MCF 10A (cell line): ENCODE measurements at regions not wholly inside any gene's neighbourhood (a gene's known extent, or its start where the extent isn't known, plus 50 kb on each side); places are given as distances from the start of the nearest gene placed in this dataset.

Experiments
- BruUV-seq: library from RNA; stranded (reverse); fragments of 400-500 nt; replicated peaks from 2 replicates; lab custom pipeline; 2021; lab: Mats Ljungman, UMichigan
- CTCF ChIA-PET: fragments of 300-600 bp; sonication (Branson Sonifier 250); formaldehyde crosslinking; extraction: SDS; loops from one replicate; lab custom pipeline; 2021; ENCODE audit warnings: antibody characterized with exemption, inconsistent platforms; lab: Yijun Ruan, JAX
- POLR2A ChIA-PET: fragments of 300-600, 350-650 bp; sonication (Branson Sonifier 250); formaldehyde crosslinking; extraction: SDS; loops from one replicate; lab custom pipeline; 2020; ENCODE audit warnings: antibody characterized with exemption, inconsistent platforms; lab: Yijun Ruan, JAX
- DNase-seq: peaks from one replicate; pipeline ENCODE4 v3.0.0-alpha.2; 2018; ENCODE audit not compliant: unreplicated experiment
- H3K27ac Mint-ChIP-seq: one replicate; pipeline ENCODE4 v1.8.0; 2022; ENCODE audit warnings: mild to moderate bottlenecking, low read depth, mixed read lengths; ENCODE audit not compliant: unreplicated experiment
- H3K27me3 Mint-ChIP-seq: one replicate; pipeline ENCODE4 v1.8.0; 2022; ENCODE audit warnings: mixed read lengths; ENCODE audit not compliant: insufficient read depth, unreplicated experiment
- H3K36me3 Mint-ChIP-seq: one replicate; pipeline ENCODE4 v1.8.0; 2022; ENCODE audit warnings: mild to moderate bottlenecking, moderate library complexity, mixed read lengths; ENCODE audit not compliant: insufficient read depth, unreplicated experiment
- H3K4me1 Mint-ChIP-seq: one replicate; pipeline ENCODE4 v1.8.0; 2022; ENCODE audit warnings: mixed read lengths; ENCODE audit not compliant: insufficient read depth, unreplicated experiment
- H3K4me3 Mint-ChIP-seq: one replicate; pipeline ENCODE4 v1.8.0; 2022; ENCODE audit warnings: mild to moderate bottlenecking, moderate library complexity, mixed read lengths; ENCODE audit not compliant: unreplicated experiment
- H3K9me3 Mint-ChIP-seq: one replicate; pipeline ENCODE4 v1.8.0; 2022; ENCODE audit warnings: mixed read lengths; ENCODE audit not compliant: unreplicated experiment
- intact Hi-C: fragments of 100-400 bp; cut with micrococcal nuclease; formaldehyde crosslinking; loops from 2 replicates; pipeline ENCODE4 v1.14.1; 2022
- TF ChIP-seq, protein P1 (sequence below): fragments of 200-600 bp; IDR thresholded peaks from one replicate; pipeline ENCODE4 v1.8.0; 2022; ENCODE audit warnings: antibody characterized with exemption, mild to moderate bottlenecking; ENCODE audit not compliant: unreplicated experiment

DNA sequence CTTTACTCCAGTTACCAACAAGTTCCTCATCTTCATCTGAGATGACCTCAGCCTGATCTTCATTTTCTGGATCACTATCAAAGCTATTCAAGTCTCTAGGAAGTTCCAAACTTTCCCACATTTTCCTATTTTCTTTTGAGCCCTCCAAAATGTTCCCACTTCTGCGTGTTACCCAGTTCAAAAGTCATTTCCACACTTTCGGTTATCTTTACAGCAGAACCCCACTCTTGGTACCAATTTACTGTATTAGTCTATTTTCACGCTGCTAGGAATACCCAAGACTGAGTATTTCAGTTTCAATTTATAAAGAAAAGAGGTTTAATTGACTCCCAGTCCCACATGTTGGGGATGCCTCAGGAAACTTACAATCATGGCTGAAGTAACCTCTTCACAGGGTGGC is 274.3 kb downstream of the FGF9 start:
- Mint-ChIP-seq H3K36me3 (no peaks in the 10 kb centered on the region), H3K4me1 (no peaks in the 10 kb centered on the region), H3K27me3 (no peaks in the 10 kb centered on the region), H3K27ac (no peak overlapping the region), H3K4me3 (no peak overlapping the region), H3K9me3 (peaks cover 7% of the 10 kb centered on the region)
- CTCF ChIA-PET = interaction anchor here (0.6 kb wide), 1 partner anchor 304 kb away, joined by 3 read pairs; no protein-coding TSS in a partner anchor
- TF ChIP-seq, protein P1, sequence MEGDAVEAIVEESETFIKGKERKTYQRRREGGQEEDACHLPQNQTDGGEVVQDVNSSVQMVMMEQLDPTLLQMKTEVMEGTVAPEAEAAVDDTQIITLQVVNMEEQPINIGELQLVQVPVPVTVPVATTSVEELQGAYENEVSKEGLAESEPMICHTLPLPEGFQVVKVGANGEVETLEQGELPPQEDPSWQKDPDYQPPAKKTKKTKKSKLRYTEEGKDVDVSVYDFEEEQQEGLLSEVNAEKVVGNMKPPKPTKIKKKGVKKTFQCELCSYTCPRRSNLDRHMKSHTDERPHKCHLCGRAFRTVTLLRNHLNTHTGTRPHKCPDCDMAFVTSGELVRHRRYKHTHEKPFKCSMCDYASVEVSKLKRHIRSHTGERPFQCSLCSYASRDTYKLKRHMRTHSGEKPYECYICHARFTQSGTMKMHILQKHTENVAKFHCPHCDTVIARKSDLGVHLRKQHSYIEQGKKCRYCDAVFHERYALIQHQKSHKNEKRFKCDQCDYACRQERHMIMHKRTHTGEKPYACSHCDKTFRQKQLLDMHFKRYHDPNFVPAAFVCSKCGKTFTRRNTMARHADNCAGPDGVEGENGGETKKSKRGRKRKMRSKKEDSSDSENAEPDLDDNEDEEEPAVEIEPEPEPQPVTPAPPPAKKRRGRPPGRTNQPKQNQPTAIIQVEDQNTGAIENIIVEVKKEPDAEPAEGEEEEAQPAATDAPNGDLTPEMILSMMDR = no peak
- intact Hi-C loops = no loop called here
- BruUV-seq = no TSS peak
- POLR2A ChIA-PET = no interaction called here
- DNase-seq = no peak

DNA sequence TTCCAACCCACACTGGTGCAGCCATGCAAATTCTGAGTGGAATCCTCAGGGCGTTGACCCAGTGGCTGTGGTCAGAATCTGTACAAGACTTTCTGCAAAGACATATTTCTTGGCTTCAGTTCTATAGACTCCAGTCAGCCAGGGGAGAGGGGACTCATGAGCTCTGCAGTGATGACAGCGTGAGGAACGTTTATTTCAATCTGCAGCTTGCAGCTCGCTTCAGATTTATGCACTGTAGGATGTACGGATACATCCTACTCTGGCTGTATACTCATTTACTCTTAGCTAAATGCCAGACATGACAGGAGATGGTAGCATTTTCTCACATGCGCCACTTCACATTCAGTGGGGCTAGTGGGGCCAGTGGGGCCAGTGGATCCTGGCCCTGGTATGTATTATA is 276.1 kb downstream of the FGF9 start:
- no TSS peak for BruUV-seq

DNA sequence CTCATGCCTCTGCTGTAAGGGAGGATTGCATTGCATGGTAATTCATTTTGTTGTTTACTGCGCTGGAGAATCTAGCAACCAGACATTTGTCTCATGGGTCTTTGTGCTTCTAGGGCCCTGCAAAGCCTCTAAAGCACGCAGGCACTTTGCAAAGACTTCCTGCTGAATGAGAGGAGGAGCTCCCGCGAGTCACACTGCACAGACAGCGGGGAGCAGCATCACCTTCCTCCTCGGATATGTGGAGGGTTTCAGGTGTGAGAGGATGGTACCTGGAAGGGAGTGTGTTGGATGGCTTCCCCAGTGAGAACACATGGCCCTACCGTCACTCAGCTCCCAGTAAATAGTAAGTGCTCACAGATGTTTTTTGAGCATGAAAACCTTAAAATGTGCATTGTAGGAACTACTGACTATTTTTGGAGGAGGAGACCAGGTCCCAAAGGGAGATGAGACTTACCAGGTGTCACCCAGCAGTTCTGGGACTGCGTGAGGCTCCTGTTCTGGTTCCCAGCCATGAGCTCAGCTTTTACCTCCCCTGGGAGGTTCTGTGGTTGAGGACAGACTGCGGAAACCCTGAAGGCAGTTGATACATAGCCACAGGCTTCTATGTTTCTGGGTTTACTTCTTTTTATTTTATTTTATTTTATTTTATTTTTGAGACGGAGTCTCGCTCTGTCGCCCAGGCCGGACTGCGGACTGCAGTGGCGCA is 278.0 kb downstream of the FGF9 start:
- POLR2A ChIA-PET = no interaction called here
- Mint-ChIP-seq H3K27me3 (no peaks in the 10 kb centered on the region), H3K4me1 (no peaks in the 10 kb centered on the region), H3K36me3 (no peaks in the 10 kb centered on the region), H3K9me3 (peaks cover 2% of the 10 kb centered on the region), H3K27ac (no peak overlapping the region), H3K4me3 (no peak overlapping the region)
- intact Hi-C loops = no loop called here
- CTCF ChIA-PET = no interaction called here
- no TSS peak for BruUV-seq
- no peak for DNase-seq
- TF ChIP-seq, protein P1 = no peak

More for the DNA sequence above, 276.1 kb downstream of the FGF9 start:
- H3K27ac Mint-ChIP-seq = no peak overlapping the region
- H3K36me3 Mint-ChIP-seq = no peaks in the 10 kb centered on the region
- DNase-seq = no peak
- no peaks in the 10 kb centered on the region for H3K27me3 Mint-ChIP-seq
- TF ChIP-seq, protein P1 = no peak
- POLR2A ChIA-PET = no interaction called here
- H3K9me3 Mint-ChIP-seq = peaks cover 7% of the 10 kb centered on the region
- H3K4me3 Mint-ChIP-seq = no peak overlapping the region
- no peaks in the 10 kb centered on the region for H3K4me1 Mint-ChIP-seq
- CTCF ChIA-PET = no interaction called here
- intact Hi-C loops = no loop called here

GRCh38 chr13:21949818-21950429 is 279.1 kb downstream of the FGF9 start:
- H3K9me3 Mint-ChIP-seq = no peaks in the 10 kb centered on the region
- CTCF ChIA-PET = interaction anchor here (0.9 kb wide), 1 partner anchor 311 kb away, joined by 3 read pairs; no protein-coding TSS in a partner anchor
- TF ChIP-seq, protein P1 = no peak

More at GRCh38 chr13:21949818-21950429, 279.1 kb downstream of the FGF9 start:
- DNase-seq = no peak
- no TSS peak for BruUV-seq
- Mint-ChIP-seq H3K4me1 (no peaks in the 10 kb centered on the region), H3K36me3 (no peaks in the 10 kb centered on the region), H3K27ac (no peak overlapping the region), H3K27me3 (no peaks in the 10 kb centered on the region), H3K4me3 (no peak overlapping the region)
- POLR2A ChIA-PET = no interaction called here
- intact Hi-C loops = no loop called here
